GM23338 (cell line): ENCODE measurements at regions not wholly inside any gene's neighbourhood (a gene's known extent, or its start where the extent isn't known, plus 50 kb on each side); places are given as distances from the start of the nearest gene placed in this dataset.
A peak's percentile ranks its signal among the peaks of the same experiment; 100 is the strongest.

Source experiments
- ATAC-seq: fragments of 200-7000 bp; cut with Tn5 transposase; 3 replicates; pipeline ENCODE4 v1.9.1; 2020
- DNase-seq: peaks from one replicate; pipeline ENCODE4 v3.0.0-alpha.2; 2015; ENCODE audit warnings: low spot score
- H2AFZ ChIP-seq: fragments of 200-600 bp; sonication (generic); 2 replicates; pipeline ENCODE4 v1.8.0; 2016; ENCODE audit warnings: antibody characterized with exemption, mild to moderate bottlenecking, moderate library complexity
- H3F3A ChIP-seq: fragments of 200-600 bp; sonication (generic); replicated peaks from 2 replicates; pipeline ENCODE4 v1.8.0; 2017; ENCODE audit warnings: antibody characterized with exemption, mixed run types, low read depth
- H3K27ac ChIP-seq: fragments of 200-600 bp; sonication (generic); 2 replicates; pipeline ENCODE4 v1.6.1; 2016; ENCODE audit warnings: low read depth
- H3K27me3 ChIP-seq: fragments of 200-600 bp; sonication (generic); 2 replicates; pipeline ENCODE4 v1.8.0; 2016; ENCODE audit warnings: mild to moderate bottlenecking, mixed run types, moderate library complexity; ENCODE audit not compliant: insufficient read depth
- H3K36me3 ChIP-seq: fragments of 200-600 bp; sonication (generic); 2 replicates; pipeline ENCODE4 v1.8.0; 2016; ENCODE audit warnings: mild to moderate bottlenecking; ENCODE audit not compliant: insufficient read depth
- H3K4me1 ChIP-seq: fragments of 200-600 bp; sonication (generic); 2 replicates; pipeline ENCODE4 v1.8.0; 2016; ENCODE audit warnings: mild to moderate bottlenecking, moderate library complexity; ENCODE audit not compliant: insufficient read depth
- H3K4me2 ChIP-seq: fragments of 200-600 bp; sonication (generic); 2 replicates; pipeline ENCODE4 v1.7.1; 2017; ENCODE audit warnings: mixed run types
- H3K4me3 ChIP-seq: fragments of 200-600 bp; sonication (generic); 2 replicates; pipeline ENCODE4 v1.6.1; 2016; ENCODE audit warnings: mixed run types
- H3K79me2 ChIP-seq: fragments of 200-600 bp; sonication (generic); replicated peaks from 2 replicates; pipeline ENCODE4 v1.8.0; 2017; ENCODE audit warnings: mild to moderate bottlenecking; ENCODE audit not compliant: insufficient read depth
- H3K9me2 ChIP-seq: fragments of 200-600 bp; sonication (generic); 2 replicates; pipeline ENCODE4 v1.8.0; 2017; ENCODE audit not compliant: insufficient read depth
- H4K20me1 ChIP-seq: fragments of 200-600 bp; sonication (generic); replicated peaks from 2 replicates; pipeline ENCODE4 v1.8.0; 2017; ENCODE audit warnings: mild to moderate bottlenecking; ENCODE audit not compliant: insufficient read depth
- H3K27ac Mint-ChIP-seq: 2 replicates; pipeline ENCODE4 v1.8.0; 2020; ENCODE audit warnings: inconsistent platforms, mild to moderate bottlenecking, moderate library complexity, mixed read lengths
- H3K27me3 Mint-ChIP-seq: 3 replicates; pipeline ENCODE4 v1.8.0; 2022; ENCODE audit warnings: low read depth, mild to moderate bottlenecking, moderate library complexity, mixed read lengths, inconsistent platforms; ENCODE audit not compliant: insufficient read depth, poor library complexity
- H3K36me3 Mint-ChIP-seq: 3 replicates; pipeline ENCODE4 v1.8.0; 2021; ENCODE audit warnings: low read depth, mild to moderate bottlenecking, inconsistent platforms, moderate library complexity, mixed read lengths
- H3K4me1 Mint-ChIP-seq: 3 replicates; pipeline ENCODE4 v1.8.0; 2020; ENCODE audit warnings: mild to moderate bottlenecking, inconsistent platforms, mixed read lengths
- H3K4me3 Mint-ChIP-seq: 3 replicates; pipeline ENCODE4 v1.8.0; 2021; ENCODE audit warnings: moderate library complexity, mild to moderate bottlenecking, inconsistent platforms, mixed read lengths
- H3K9me3 Mint-ChIP-seq: 3 replicates; pipeline ENCODE4 v1.8.0; 2020; ENCODE audit warnings: moderate library complexity, mild to moderate bottlenecking, inconsistent platforms, mixed read lengths
- CREB1 ChIP-seq: fragments of 250-450 bp; sonication (Bioruptor Pico); IDR thresholded peaks from 2 replicates; pipeline ENCODE4 v1.5.0; 2020; ENCODE audit warnings: low read depth, mild to moderate bottlenecking, moderate library complexity
- JUNB ChIP-seq: IDR thresholded peaks from one replicate; pipeline ENCODE4 v1.6.1; 2016; ENCODE audit warnings: antibody characterized with exemption; ENCODE audit not compliant: unreplicated experiment
- NANOG ChIP-seq: IDR thresholded peaks from 2 replicates; pipeline ENCODE4 v1.6.1; 2016; ENCODE audit warnings: antibody characterized with exemption, borderline replicate concordance
- POLR2AphosphoS5 ChIP-seq: IDR thresholded peaks from 2 replicates; pipeline ENCODE4 v1.6.1; 2016; ENCODE audit warnings: antibody characterized with exemption, low read depth
- STAT1 ChIP-seq: IDR thresholded peaks from one replicate; pipeline ENCODE4 v1.6.1; 2016; ENCODE audit warnings: antibody characterized with exemption; ENCODE audit not compliant: unreplicated experiment
- ZNF114 ChIP-seq: fragments of 250-450 bp; sonication (Bioruptor Pico); IDR thresholded peaks from 2 replicates; pipeline ENCODE4 v1.5.0; 2020; ENCODE audit warnings: mild to moderate bottlenecking, moderate library complexity
- TF ChIP-seq, protein P1 (sequence below), 2 experiments: fragments of 200-600 bp in 1 of 2; sonication (generic) in 1 of 2; conservative IDR thresholded peaks; 2 replicates each; pipeline versions ENCODE4 v1.5.1 to v1.6.1; 2016 to 2017; ENCODE audit warnings: antibody characterized with exemption in 2 of 2, low read depth in 2 of 2, mild to moderate bottlenecking in 2 of 2, moderate library complexity in 1 of 2
- TF ChIP-seq, protein P2 (sequence below): IDR thresholded peaks from 2 replicates; pipeline ENCODE4 v1.6.1; 2016; ENCODE audit warnings: antibody characterized with exemption

DNA sequence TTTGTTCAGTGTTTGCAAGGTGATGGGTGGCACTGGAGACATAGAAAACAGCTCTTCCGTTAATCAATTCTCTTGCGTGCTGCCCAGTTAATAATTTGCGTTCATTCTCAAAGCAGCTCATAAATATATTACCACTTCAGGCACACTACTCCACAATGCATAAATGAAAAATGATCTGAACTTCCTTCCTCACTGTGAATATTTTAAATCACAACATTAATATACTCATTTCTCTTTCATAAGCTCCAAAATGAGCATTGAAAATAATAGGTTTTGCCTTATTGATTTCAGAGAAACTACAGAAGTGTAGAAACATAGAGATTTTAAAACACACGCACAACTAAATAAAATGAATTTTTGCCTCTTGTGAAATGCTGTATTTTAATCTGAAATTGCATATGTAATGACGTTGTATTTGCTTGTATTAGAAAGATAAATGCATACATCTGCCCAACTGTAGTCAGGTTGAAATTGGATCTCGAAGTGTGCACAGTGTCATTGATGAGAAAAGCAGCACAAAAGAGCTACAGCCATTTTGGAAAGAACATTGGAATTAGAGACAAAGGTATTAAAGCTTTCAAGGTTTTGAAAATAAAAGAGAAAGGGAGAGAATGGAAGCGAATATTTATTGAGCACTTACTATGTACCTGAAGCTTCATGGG is 350.5 kb downstream of the LPIN1 start (continued):
- TF ChIP-seq, protein P1, sequence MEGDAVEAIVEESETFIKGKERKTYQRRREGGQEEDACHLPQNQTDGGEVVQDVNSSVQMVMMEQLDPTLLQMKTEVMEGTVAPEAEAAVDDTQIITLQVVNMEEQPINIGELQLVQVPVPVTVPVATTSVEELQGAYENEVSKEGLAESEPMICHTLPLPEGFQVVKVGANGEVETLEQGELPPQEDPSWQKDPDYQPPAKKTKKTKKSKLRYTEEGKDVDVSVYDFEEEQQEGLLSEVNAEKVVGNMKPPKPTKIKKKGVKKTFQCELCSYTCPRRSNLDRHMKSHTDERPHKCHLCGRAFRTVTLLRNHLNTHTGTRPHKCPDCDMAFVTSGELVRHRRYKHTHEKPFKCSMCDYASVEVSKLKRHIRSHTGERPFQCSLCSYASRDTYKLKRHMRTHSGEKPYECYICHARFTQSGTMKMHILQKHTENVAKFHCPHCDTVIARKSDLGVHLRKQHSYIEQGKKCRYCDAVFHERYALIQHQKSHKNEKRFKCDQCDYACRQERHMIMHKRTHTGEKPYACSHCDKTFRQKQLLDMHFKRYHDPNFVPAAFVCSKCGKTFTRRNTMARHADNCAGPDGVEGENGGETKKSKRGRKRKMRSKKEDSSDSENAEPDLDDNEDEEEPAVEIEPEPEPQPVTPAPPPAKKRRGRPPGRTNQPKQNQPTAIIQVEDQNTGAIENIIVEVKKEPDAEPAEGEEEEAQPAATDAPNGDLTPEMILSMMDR (conservative IDR thresholded peaks at IDR 0.05; ENCODE audit: low read depth in 2 of 2), result no peak

DNA sequence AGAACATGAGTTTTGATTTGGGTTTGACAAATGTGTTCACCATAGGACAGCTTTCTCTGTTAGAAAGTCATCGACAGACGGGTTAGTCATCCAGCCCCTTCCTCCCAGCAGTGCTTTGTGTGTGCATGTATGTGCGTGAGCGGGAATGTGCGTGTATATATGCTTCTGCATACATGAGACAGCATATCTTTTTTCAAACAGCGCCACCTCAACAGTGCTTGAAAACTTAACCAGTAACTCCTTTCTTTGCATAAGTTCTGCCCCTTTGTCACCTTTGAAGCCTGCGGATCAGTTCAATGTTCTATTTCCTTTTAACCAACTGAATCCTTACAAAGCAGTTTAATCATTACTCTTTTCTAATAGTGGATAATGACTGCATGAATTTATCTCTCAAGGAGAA is 351.4 kb downstream of the LPIN1 start:
- H2AFZ ChIP-seq, result peak overlapping the region; percentile 1; the same call in 1 of the 2 replicates
- 0 out of 2 replicates have a peak, but pooled peaks cover 5% of the 10 kb centered on the region for H3F3A ChIP-seq
- H3K27ac Mint-ChIP-seq, result no peak overlapping the region
- no peaks in the 10 kb centered on the region for H3K79me2 ChIP-seq
- no peak overlapping the region for H3K4me3 ChIP-seq
- H3K4me3 Mint-ChIP-seq, result no peak overlapping the region
- no peaks in the 10 kb centered on the region for H3K36me3 ChIP-seq
- TF ChIP-seq ZNF114 (CRISPR knock-in tag), result no peak
- no peak for TF ChIP-seq CREB1 (CRISPR knock-in tag)
- H3K4me1 Mint-ChIP-seq, result peaks cover 43% of the 10 kb centered on the region
- ATAC-seq (no peak), DNase-seq (no peak)
- no peaks in the 10 kb centered on the region for H4K20me1 ChIP-seq
- no peaks in the 10 kb centered on the region for H3K27me3 ChIP-seq
- no peaks in the 10 kb centered on the region; the same call in 1 of the 2 replicates for H3K9me2 ChIP-seq
- H3K36me3 Mint-ChIP-seq, result no peaks in the 10 kb centered on the region
- no peaks in the 10 kb centered on the region for H3K27me3 Mint-ChIP-seq
- no peaks in the 10 kb centered on the region for H3K9me3 Mint-ChIP-seq
- no peak overlapping the region for H3K27ac ChIP-seq
- H3K4me2 ChIP-seq, result no peak overlapping the region
- peaks cover 39% of the 10 kb centered on the region for H3K4me1 ChIP-seq

DNA sequence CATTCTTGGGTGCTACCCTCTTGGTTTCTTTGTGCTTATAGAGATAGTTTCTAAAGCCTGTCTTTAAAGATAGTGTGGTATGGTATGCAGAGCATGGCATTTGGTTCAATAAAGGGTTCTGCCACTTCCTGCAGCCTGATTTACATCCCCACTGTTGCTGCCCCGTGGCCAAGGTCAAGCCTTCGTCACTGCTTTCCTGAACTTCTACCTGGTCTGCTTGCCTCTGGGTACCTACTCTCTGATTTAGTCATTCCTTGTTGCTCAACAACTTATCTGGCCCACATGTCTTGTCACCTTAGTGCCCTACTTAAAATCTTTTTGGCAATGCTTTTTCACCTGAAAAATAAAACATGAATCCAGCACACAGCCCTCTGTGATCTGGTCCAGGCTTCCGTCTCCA is 352.9 kb downstream of the LPIN1 start:
- H3K9me3 Mint-ChIP-seq, result no peaks in the 10 kb centered on the region
- H3K4me3 Mint-ChIP-seq, result no peak overlapping the region
- DNase-seq, result no peak
- H3K27me3 Mint-ChIP-seq, result no peaks in the 10 kb centered on the region
- no peak overlapping the region for H3K27ac Mint-ChIP-seq
- Histone ChIP-seq H3K4me1 (peaks cover 38% of the 10 kb centered on the region), H2AFZ (peak overlapping the region; percentile 52; the same call in 1 of the 2 replicates), H3K27me3 (no peaks in the 10 kb centered on the region), H3F3A (0 out of 2 replicates have a peak, but pooled peaks cover 5% of the 10 kb centered on the region), H4K20me1 (no peaks in the 10 kb centered on the region), H3K9me2 (no peaks in the 10 kb centered on the region; the same call in 1 of the 2 replicates), H3K4me3 (no peak overlapping the region), H3K36me3 (no peaks in the 10 kb centered on the region), H3K79me2 (no peaks in the 10 kb centered on the region), H3K4me2 (no peak overlapping the region), H3K27ac (no peak overlapping the region)
- H3K36me3 Mint-ChIP-seq, result no peaks in the 10 kb centered on the region
- no peak for ATAC-seq
- H3K4me1 Mint-ChIP-seq, result peaks cover 38% of the 10 kb centered on the region
- TF ChIP-seq ZNF114 (CRISPR knock-in tag), result no peak
- TF ChIP-seq NANOG, result no peak
- TF ChIP-seq JUNB, result no peak
- TF ChIP-seq, protein P1 (conservative IDR thresholded peaks at IDR 0.05; ENCODE audit: low read depth in 2 of 2), result no peak
- no peak for TF ChIP-seq POLR2AphosphoS5
- TF ChIP-seq, protein P2, sequence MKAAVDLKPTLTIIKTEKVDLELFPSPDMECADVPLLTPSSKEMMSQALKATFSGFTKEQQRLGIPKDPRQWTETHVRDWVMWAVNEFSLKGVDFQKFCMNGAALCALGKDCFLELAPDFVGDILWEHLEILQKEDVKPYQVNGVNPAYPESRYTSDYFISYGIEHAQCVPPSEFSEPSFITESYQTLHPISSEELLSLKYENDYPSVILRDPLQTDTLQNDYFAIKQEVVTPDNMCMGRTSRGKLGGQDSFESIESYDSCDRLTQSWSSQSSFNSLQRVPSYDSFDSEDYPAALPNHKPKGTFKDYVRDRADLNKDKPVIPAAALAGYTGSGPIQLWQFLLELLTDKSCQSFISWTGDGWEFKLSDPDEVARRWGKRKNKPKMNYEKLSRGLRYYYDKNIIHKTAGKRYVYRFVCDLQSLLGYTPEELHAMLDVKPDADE, result no peak
- no peak for TF ChIP-seq STAT1
